Cerebellar nuclear complex (tissue), 1 donor: ENCODE measurements at regions not wholly inside any gene's neighbourhood (a gene's known extent, or its start where the extent isn't known, plus 50 kb on each side); places are given as distances from the start of the nearest gene placed in this dataset.
"Not testable (repeated sequence)": the region's sequence is repeated elsewhere in the genome, so short reads cannot be mapped to it uniquely, and the experiment has no call there.

Experiments
- DNase-seq, 2 experiments: peaks; one replicate each; lab custom pipeline; 2025; lab: John Stamatoyannopoulos, UW

DNA sequence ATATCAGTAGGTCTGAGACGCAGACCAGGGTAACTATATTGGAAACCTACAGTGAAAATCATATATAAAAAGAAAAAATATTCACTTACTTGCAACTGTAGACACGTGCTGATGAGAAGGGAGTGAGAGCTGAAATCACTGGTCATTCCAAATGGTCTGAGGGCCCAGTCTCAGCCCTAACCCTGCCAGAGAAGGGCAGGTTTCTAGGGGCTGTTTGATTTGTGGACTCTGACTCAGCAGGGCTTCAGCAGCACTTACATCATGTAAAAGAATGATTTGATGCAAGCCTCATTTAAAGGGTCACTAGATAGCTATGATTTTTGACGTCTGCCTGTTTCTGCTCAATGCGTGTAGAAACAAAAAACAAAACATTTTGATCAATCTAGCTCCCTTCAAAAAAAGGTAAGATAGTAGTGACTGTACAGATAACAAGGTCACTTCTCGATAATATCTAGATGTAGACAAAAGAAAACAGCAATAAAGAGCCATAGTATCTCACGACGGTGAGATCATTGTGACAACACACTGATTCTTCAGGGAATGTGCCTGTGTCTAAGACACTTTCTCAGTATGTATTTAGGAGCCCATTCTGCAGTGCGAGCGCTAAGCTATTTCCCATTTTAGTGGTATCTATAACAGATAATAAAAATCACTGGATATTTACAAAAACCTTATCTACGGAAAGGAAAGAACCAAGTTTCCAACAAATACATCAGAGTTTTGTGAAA, 307.2 kb downstream of the HIVEP2 start:
- no peak for DNase-seq

DNA sequence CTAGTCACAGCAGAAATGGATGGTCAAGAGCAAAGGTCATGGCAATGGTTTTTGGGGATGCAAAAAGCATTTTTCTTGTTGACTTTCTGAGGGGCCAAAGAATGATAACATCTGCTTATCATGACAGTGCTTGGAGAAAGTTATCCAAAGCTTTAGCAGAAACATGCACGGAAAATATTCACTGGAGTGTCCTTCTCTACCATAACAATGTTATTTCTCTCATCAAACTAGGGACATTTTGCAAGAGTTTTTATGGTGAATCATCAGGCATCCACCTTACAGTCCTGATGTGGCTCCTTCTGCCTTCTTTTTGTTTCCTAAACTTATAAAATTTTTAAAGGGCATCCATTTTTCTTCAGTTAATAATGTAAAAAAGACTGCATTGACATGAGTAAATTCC, 302.3 kb downstream of the HIVEP2 start:
- no peak for DNase-seq

DNA sequence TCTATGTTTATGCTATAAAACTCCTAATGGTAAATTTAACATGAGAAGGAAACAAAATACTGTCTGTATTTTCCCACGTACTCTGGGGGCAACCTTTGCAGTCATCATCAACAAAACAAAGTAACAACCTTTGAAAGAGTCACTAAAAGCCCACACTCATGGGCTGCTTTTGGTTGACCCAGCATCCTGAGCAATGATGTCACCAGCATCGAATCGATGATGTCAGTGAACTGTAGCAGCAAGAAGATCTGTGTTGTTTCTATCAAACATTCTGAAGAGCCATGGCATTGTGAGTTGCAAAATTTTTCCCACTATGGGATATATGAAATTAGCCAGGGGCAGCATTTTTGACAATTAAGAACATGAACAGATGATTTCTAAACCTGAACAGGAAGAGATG, 300.1 kb downstream of the HIVEP2 start:
- no peak for DNase-seq

DNA sequence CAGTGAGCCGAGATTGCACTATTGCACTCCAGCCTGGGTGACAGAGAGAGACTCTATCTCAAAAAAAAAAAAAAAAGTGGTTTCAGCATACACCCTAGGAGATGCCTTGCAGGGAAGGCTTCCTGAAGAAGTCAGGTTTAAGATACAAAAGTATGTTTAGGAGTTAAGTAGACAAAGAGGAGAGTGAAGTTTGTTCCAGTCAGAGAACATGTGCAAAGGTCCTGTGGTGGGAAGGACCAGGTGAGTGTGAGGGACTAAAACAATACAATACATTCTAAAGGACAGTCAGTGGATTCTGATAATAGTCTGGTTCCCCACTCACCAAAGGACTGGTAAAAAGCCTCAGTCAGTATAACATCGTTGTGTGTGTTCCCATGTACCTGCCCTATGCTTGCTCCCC, 299.3 kb downstream of the HIVEP2 start:
- no peak for DNase-seq

DNA sequence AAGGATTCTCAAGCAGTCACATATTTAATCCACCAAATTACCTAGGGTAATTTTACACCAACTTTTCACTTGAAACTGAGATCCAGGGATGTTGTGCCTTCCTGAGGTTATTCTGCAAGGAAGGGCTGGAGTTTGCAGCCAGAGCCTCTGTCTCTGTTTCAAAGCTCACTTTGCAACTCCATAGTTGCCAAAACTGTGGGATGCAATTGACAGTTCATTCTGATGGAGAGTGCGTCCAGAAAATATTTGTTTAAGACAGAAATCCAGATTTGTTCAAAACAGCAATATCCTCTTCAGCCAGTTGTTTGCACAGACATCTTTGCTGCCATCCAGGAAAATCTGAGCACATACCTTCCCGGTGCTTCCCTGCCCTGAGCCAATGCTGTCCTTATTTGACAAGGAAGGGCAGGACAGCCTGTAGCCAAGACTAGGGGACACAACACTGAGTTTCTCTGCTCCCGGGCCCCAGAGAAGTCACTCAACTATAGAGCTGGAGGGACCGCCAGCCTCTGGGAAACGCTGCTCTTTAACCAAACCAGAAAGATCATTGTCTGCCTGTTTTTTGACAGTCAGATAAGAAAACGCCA, 297.4 kb downstream of the HIVEP2 start:
- DNase-seq = no peak

DNA sequence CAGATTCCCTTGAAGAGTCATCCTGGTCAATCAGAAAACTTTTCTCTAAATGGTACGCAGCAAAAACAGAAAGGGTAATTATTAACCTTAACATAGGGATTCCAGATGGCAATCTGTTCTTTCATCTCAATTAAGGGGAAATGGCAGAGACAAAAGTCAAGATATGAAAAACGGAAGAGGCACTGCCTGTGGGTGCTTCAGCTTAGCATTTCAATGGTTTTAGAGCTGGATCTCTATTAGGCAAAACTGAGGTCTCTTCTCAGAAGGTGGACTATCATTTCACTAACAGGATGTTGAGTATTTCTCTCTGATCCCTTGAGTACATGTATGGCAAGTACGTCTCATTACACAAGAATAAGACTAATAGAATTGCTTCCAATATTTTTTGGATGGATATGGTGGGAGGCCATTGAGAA, 296.9 kb downstream of the HIVEP2 start:
- DNase-seq = no peak

DNA sequence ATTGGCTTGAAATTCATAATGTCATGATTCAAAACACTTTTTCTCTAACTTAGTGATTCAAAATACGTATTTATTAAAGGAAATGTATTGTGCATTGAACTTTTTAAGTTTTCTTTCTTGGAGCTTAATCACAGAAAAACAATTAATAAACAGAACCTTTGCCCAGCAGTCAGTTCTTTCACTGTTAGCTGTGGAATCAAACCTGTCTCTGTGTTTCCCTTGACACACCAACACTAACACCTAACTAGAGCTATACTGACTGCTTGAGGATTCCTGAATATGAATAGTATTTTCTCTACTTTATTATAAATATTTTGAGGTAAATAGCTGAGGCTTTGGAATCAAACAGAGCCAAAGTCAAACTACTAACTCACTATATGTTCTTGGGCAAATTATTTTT, 296.4 kb downstream of the HIVEP2 start:
- no peak for DNase-seq

DNA sequence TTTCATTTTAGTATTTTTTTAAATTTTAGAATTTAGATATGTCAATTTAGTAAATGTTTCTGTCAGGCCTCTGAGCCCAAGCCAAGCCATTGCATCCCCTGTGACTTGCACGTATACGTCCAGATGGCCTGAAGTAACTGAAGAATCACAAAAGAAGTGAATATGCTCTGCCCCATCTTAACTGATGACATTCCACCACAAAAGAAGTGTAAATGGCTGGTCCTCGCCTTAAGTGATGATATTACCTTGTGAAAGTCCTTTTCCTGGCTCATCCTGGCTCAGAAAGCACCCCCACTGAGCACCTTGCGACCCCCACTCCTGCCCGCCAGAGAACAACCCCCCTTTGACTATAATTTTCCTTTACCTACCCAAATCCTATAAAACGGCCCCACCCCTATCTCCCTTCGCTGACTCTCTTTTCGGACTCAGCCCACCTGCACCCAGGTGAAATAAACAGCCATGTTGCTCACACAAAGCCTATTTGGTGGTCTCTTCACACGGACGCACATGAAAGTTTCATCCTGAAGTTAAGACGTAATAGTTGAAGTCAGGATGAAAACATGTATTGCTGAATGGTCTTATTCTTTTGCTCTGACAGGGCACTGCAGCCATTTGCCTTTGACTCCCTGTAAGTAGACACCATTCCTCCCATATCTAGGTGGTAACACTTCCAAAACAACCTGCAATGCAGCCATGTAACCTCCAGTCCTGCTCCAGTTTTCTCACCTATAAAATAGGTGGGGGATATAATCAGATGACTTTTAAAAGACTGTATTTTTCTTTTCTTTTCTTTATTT, 295.3 kb downstream of the HIVEP2 start:
- DNase-seq = not testable (repeated sequence)

DNA sequence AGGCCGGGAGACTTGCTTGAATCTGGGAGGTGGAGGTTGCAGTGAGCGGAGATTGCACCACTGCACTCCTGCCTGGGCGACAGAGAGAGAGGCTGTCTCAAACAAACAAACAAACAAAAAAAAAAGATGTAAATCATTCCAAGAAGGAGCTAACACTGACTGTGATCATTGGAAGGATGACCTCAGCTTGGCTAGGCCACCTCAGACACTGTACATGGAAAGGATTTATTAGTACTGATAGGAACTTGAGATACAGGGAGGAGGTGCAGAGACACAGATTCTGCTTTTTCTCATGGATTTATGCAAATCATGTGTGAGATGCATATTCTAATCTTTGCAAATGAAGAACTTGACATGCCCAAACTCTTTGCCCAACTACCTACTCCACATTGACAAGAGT, 293.6 kb downstream of the HIVEP2 start:
- DNase-seq = no peak

DNA sequence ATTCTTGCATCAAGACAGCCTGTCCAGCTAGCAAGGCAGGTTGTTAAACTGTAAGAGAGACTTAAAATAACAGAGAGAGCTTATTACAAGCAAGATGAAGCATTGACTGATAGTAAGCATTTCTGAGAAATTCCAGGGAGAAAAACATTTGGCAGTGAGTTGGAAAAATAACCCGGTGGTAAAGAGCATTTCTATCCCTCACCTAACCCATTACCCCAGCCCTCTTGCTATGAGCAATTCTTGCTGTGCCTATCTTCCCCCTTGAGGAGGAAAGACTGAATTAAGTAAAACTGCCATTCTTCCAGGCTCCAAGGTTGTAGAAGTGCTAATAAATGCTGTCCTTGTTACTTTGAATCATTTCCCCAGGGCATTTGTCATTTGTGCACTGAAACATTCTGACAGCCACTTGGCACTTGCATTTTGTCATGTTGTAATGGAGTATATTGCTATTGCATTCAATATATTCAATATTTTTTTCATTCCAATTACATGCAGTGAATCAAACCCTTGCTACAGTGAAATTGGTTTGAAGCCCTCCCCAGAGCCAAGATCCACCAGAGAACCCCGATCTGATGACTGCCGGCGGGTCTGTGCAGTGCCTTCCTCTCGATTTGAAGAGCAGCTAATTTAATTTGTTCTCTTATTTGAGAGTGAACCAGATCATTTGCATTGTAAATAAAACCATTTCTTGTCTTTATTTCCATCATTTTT, 291.1 kb downstream of the HIVEP2 start:
- DNase-seq = no peak

DNA sequence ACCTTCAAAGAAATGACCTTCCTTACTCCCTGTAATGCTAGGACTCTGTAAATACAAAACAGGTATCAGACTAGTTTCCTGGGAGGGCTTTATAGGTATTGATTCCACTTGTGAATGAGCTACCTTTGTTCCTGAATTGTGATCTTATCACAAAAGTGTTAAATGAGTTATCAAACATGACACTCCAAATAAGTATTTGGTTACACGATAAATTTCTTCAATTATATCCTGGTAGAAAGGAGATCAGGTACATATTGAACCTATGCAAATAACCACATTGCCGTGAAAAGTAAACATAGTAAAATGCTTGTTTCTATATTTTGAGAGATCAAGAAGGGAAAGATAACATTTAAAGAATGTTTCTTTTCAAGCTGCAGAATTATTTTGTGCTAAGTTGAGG, 285.3 kb downstream of the HIVEP2 start:
- no peak for DNase-seq

DNA sequence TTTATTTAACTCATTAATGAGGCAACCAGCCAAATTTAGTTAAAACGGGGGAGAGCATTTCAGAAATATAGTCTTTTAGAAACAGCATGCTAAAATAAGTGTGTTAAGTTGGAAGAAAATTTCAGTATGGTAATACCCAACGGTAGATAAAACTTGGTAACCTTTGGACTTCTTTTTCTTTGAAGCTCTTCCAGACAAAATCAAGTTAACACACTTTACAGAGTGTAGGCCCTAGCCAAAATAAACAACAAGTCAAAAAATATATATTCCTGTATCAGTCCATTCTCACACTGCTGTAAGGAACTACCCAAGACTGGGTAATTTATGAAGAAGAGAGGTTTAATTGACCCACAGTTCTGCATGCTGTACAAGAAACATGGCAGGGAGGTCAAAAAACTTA, 279.6 kb downstream of the HIVEP2 start:
- DNase-seq = no peak

DNA sequence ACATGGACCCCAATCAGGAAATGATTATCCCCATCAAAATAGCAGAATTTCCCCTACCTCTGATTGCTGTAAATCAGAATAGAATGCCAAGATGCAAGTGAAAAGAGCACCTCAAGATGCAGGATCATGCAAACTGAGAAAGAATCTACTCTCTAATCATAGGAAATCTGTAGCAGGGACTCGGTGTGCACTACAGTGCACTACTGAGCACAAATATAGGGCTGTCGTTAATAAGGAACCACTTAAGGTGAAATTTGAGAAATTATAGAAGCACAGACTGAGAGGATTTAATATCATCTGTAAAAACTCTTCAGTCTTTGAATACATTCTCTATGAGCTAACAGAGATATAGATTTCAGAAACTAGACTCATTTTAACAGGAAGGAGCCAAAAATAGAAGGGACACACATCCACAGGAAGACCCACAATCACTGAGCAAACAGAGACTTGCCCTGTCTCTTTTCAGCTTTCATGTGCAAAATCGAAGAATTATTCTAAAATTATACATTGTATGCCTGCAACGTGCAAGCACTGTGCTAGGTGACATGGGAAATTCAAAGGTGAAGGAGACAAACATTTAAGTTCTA, 278.3 kb downstream of the HIVEP2 start:
- no peak for DNase-seq

DNA sequence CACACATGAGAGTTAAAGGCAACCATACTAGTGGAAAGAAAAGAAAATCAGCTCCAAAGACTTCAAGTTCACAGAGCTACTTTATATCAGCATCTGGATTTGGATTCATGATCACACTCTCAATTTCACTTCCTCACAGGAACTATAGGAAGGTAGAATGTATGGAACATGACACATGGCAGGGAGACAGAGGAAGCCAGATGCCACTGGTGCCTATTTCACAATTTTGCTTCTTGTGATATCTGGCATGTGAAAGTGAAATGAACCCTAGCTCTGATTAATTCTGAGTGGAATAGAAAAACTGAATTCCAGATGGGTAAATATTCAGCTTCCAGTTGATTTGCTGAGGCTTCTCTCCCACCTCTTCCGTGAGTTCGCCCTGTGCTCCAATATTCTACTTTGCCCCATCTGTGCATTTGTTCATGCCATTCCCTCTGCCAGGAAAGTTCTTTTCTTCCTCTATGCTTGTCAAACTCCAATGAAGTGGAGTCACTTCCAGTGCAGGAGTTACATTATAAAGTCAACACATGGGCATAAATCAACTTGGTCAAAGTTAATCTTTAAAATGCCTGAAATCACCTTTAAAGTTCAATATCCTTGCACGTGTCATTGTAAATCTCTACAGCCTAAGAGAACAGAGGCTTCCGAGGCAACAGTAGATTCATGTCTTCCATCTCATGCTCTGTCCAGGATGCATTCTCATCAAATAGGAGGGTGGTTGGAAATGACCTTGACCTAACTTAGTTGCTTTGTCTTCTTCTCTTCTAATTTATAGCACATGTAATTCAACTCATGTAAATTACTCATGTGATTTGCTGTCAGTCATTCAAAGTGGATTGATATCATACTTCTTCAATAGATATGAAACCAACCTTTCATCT, 275.3 kb downstream of the HIVEP2 start:
- DNase-seq = no peak

DNA sequence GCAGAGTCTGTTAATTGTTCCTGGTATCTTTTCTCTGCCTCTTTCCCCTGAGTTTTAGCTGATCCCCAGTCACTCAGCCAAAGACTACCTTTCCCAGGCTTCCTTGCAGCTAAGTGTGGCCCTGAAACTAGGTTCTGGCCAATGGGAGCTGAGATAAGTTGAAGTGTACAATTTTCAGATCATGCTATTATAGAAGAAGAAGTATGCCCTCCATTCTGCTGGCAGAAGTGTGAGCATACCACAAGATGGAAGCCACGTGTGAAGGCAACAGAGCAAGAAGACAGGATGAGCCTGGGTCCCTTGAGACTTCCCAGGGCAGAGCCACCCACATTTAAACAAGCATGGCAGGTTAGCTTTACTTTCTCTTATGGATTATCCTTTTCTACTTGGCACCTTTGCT, 273.2 kb downstream of the HIVEP2 start:
- DNase-seq = no peak

DNA sequence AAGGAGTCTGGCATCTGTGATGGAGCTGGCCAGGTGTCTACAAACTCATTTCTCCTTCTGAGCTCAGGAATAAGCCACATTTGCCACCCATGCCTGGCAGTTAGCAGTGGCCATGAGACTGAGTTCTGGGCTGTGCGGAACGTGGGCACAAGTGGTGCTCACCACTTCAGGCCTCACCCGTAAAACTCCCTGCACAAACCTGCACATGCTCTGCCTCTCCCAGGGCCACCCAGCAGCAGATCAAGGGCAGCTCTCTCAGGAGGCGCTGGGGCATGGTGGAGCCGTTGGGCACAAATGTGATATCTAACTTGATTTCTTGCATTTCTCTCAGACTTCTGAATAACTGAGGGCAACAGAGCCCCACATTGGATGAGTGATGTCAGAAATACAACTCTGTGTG, 269.5 kb downstream of the HIVEP2 start:
- DNase-seq = no peak

DNA sequence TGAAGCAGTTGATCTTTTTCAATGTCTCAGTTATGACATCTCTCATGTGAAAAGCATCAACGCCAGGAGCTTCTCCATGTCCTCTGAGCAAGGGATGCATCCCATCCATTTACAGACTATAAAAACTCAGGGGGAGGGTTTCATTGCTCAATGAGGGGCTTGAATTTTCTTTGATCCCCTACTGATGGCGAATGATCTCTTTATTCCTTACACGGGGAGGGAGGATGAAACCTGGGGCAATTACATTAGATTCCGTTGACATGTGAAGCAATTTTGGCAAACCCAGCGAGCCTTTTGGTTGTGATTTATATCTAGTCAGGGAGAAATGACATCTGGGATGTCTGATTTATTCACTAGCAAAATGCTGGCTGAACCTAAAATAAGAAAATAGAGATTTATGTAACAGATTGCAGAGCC, 268.9 kb downstream of the HIVEP2 start:
- no peak for DNase-seq

DNA sequence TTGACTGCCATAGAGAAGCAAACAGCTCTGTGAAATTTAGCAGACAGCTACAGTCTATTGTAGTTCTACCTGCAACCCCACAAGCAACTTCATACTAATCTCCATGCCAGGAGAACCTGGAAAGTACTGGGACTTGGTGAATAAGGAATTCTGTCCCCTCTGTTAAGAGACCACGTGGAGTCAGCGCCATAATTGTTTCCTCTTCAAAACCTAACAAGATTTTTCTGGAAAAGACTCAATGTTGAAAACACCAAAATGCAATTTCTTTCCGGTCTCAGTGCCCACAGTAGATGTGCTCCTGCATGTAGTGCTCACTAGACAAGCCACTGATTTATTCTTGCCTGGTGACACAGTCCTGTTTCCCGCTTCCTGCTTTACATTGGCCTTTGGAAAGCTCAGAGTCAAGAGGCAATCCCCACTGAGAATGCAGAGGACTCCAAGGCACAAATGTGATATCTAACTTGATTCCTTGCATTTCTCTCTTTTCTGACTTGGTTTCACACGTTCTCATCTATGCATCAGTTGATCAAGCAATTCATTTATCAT, 268.3 kb downstream of the HIVEP2 start:
- no peak for DNase-seq

DNA sequence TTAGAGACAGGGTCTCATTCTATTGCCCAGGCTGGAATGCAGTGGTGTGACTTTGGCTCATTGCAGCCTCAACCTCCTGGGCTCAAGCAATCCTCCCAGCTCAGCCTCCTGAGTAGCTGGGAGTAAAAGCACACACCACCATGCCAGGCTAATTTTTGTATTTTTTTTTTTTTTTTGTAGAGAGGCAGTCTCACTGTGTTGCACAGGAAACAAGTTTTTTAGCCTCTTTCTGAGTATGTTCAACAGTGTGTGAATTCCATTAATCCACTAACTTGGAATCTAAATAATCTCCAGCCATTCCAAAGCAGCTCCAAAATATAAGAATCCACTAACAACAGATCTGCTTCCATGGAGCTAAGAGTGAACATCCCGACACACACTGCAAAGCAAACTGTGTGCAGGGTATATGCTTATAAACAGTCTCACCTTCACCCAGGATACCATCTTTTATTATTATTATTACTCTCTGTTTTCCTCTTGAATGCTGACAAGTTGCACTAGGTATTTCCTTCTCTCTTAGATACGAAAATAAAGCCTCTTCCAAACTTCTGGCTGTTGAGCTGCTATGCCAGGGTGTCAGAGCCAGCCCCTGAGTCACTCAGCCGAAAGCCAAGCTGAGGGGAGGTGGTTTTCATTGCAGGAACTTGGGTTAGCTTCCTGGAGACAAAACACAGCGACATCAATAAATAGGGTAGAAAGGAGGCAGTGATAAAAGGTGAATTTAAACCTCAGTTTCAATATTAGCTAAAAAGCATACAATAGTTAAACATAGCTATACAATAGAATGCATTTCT, 264.9 kb downstream of the HIVEP2 start:
- no peak for DNase-seq

DNA sequence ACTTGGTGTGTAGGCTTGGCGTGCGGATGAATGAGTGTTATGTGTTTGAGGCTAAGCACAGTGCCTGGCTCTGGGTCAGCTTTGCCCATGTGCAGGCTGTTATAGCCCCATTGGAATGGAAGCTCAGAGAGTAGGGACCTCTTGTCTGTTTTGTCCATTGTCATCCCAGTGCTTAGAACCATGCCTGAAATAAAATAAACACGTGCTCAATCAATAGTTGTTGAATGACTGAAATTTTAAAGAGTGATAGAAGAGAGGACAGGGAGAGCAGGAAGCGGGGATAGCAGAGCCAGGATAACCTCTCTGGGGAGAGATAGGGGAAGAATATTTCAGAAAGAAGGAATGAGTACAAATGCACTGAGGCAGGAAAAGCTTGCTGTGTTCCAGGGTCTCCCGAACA, 263.9 kb downstream of the HIVEP2 start:
- no peak for DNase-seq
